GM18861 (cell line): ENCODE measurements at regions not wholly inside any gene's neighbourhood (a gene's known extent, or its start where the extent isn't known, plus 50 kb on each side); places are given as distances from the start of the nearest gene placed in this dataset.

ENCODE experiments used
- ATAC-seq: cut with Tn5 transposase; IDR thresholded peaks from one replicate; pipeline ENCODE4 v1.9.1; 2021; ENCODE audit not compliant: unreplicated experiment

DNA sequence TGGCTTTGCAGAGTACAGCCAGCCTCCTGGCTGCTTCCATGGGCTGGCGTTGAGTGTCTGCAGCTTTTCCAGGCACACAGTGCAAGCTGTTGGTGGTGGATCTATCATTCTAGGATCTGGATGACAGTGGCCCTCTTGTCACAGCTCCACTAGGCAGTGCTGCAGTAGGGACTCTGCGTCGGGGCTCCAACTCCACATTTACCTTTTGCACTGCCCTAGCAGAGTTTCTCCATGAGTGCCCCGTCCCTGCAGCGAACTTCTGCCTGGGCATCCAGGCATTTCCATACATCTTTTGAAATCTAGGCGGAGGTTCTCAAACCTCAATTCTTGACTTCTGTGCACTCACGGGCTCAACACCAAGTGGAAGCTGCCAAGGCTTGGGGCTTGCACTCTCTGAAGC, 1697.3 kb upstream of the MIR17HG start:
- no peak for ATAC-seq

DNA sequence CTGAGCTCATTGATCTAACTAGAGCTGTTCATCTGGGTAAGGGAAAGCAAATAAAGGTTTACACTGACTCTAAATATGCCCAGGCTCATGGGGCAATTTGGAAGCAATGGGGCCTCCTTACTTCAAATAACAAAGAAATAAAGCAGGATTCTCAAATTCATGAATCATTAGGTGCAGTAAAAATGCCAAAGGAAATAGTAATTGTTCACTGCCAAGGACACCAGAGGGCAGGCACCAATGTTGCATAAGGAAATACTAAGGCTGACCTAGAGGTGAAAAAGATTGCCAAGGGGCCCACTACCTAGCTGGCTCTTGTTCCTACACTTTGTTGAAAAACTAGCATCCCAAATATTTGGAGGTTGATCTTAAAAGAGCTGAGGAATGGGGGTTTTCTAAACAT, 1686.7 kb upstream of the MIR17HG start:
- no peak for ATAC-seq

DNA sequence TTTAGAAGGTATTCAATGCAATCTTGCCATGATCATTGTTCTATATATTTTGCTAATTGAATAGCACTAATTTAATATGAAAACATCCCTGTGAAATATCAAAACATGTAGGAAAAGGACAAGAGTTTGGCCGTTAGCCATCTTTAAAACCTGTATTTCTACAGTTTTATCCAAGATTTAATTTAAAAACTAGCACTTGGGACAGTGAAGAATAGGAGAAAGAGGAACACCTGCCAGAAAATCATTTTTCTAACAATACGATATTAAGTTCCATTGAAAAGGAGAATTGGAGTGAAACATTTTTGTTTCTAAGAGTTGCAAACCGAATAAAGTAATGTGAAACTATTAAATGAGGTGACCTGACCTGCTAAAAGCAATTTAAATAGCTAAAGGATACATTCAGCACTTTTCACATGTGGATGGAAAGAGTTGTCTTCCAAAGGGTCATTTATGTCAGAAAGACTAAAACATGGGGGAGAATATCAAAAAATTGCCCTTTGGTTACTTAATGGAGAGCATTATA, 1673.6 kb upstream of the MIR17HG start:
- no peak for ATAC-seq

DNA sequence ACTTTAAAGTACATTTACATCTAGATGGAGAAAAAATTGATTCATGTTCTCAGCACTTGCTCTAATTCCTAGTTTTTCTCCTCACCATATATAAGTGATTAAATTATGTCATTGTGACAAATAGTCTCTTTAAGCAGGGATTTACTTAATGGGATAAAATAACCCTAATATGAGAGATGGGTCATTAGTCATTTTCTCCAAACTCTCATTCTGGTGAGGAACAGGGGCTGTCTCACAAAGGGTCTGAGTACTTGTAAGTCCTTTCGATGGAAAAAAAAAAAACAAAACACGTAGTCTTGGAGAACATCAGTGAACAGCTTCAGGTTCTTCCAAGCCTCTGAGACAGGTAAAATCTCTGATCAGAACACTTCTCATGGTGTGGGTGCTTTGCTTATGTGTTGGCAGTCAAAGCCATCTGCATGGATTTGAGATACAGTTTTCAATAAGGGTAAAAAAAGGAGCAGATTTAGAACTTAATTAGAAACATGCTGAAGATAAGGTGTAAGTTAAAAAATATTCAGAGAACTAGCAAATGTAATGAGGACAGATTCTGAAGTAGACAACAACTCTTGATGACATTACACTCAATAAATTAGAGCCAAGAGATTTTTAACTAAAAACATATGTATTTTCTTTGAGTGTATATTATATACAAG, 1668.9 kb upstream of the MIR17HG start:
- no peak for ATAC-seq

DNA sequence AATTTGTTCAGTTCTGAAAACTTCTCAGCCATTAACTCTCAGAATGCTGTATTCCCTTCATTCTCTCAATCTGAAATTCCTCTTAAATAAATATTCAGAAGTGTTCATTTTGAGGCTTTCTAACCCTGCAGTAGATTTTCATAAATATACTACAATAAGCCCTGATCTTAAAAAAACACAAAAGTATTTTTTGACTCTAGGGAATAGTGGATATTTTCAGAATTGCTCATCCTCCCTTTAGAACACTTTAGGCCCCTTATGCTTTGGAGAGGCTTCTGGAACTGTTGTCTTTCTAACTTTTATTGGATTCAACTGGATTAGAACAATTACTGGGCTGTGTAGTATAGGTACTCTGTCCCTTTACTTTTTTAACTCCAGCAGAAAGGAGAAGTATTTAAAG, 1662.6 kb upstream of the MIR17HG start:
- ATAC-seq: no peak

DNA sequence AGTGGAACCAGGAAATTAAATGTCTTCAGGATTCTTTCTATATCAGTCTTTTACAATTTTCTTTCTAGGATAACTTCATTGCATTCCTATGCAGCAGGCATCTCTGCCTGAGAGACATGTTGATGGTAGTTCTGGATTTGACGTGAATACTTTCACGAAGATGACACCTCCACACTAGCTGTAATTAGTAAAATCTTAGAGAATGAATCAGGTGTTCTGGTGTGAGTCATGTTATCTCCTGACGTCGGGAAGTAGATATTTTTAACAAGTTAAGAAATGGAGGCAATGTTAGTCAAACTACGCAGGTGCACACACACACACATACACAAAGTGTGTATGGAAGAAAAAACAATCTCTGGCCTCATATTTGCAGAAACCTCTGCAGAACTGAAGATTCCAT, 1661.3 kb upstream of the MIR17HG start:
- no peak for ATAC-seq

DNA sequence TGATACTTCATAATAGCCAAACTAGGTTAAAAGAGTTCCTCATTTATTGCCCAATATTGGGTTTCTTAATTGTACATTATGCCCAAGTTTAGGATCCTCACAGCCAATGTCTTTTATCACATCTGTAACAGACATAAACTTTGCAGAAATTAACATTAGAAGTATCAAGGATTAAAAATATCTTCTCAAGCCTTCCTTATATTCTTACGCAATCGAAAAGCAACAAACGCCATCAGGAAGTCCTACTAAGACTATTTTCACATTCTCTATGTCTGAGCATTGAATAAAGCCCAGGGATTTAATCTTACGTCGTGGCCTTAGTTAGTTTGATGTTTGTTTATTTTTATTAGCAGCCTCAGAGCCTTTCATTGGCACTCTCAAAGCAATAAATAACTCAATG, 1660.4 kb upstream of the MIR17HG start:
- ATAC-seq: no peak

DNA sequence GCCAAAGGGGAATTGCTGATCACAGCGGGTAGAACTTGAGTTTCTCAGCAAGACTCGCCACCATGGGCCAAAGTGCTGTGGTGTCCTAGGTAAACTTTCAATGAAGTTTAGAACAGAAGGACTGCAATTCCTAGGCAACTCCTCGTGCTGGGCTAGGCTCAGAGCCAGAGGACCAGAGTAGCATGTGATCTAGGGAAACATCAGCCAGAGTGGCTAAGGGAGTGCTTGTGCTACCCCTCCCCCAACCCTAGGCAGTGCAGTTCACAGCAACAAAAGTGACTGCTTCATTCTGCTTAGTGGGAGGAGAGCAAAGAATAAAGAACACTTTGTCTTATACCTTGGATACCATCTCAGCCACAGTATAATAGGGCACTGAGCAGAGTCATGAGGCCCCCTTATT, 1658.6 kb upstream of the MIR17HG start:
- ATAC-seq: no peak

DNA sequence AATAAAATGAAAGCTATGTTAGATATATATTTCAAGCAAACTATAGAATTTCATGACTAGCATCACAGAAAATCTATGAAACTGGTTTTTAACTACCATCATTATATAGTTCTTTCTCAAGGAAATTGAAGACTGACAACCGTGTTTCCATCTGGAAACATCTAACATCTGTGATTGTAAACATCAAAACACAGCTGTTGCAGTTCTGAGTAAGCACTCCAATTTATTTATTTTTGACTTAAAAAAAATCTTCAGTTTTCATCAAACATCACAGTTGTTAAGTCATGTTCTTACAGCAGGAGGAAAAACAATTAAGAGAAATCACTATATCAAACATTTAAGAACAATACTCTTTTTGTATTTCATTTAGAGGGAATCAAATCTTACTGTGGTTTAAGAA, 1653.0 kb upstream of the MIR17HG start:
- ATAC-seq: no peak

DNA sequence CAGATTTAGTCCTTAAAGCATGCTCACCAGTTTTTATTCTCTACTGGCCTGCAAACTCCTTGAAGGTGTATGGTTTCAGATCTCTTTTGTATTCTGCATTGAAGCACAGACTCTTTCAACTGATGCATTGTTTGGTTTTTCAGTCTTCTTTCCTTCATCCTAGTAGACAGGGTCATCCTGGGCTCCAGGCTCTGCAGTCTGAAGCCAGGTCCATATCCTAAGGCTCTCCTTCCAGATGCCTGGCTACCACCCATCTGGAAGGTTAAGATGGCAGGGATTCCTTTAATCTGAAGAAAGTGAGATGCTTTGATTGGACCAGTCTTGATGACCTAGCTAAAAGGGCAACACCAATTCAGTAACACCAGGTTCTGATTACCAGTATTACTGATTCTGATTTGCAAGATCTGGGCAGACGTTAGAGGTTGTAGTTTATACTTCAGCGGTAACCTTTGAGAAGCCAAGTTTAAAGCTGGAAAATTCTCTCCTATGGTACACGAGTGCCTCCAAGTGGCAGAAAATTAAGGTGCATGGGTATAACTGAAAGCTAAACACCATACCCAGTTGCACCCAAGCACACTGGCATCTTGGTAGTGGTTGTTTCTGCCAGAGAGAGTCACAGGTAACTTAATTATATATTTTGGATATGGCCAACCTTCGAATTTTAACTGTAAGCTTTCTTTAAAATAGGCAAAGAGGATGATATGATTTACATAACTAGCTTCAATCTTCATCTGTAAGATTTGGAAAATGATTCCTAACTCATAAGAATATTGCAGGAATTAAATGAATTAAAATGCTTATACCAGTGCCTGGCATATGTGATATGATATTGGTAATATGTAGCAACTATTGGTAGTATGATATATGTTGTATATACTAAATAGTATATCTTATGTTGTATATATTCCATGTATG, 1651.9 kb upstream of the MIR17HG start:
- no peak for ATAC-seq

DNA sequence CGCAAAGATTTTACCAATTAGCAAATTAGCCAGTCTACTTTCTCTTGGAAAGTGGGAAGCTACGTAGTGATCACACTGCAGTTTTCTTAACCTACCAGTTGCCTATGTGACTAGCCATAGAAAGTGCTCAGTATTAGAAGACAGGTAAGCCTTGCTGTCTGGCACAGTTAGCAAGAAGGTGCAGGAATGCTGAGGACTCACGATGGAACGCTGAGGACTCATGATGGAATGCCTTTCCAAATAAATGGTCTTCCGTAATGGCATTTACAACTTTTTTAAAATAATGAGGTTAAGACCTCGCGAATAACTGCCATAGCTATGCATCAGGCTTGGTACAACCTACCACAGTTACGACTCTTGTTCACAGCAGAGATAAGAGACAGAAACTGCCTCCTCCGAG, 1645.6 kb upstream of the MIR17HG start:
- ATAC-seq: no peak

DNA sequence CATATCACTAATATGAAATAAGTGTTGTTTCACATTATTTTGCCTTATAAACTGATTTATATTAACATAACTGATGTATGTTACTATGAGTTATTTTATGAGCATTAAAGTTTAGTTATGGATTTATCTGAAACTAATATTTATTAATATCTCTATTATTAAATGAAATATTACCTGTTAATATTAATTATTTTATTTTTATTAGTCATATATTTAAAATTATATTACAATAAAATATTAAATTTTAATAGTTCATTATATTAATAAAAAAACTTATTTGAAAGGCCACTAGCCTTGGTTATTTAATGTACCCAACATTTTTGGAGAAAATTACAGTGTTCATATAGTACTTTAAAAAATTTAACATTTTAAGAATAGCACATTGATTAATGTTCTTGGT, 1643.4 kb upstream of the MIR17HG start:
- no peak for ATAC-seq

DNA sequence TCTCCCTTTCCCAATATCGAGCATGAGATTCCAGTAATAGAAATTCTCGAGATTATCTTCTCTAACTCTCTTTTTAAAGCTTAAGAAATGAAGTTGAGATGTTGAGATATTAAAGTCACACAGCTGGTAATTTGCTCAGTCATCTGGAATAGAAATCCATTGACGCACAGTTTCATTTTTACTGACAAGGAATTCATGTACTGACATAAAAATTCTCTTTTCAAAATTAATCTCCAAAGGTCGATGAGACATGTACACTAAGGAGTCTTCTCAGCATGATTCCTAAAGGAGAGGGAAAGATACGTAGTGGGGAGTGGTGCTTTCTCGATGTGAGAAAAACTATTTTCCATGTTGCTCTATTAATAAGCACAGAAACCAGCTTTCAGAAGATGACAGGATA, 1639.5 kb upstream of the MIR17HG start:
- ATAC-seq: no peak

DNA sequence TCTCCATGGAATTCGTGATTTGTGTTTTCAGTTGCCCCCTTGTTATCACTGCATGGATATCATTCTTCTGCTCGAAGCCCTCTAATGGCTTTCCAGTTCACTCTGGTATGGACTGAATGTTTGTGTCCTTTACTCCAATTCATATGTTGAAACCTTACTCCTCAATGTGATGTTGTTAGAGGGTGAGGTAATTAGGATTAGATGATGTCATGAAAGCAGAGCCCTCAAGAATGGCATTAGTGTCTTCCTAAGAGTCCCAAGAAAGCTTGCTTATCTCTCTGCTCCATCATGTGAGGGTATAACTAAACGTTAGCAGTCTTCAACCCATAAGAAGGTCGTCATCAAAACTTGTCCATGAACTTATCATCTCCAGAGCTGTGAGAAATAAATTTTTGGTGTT, 1626.3 kb upstream of the MIR17HG start:
- no peak for ATAC-seq

DNA sequence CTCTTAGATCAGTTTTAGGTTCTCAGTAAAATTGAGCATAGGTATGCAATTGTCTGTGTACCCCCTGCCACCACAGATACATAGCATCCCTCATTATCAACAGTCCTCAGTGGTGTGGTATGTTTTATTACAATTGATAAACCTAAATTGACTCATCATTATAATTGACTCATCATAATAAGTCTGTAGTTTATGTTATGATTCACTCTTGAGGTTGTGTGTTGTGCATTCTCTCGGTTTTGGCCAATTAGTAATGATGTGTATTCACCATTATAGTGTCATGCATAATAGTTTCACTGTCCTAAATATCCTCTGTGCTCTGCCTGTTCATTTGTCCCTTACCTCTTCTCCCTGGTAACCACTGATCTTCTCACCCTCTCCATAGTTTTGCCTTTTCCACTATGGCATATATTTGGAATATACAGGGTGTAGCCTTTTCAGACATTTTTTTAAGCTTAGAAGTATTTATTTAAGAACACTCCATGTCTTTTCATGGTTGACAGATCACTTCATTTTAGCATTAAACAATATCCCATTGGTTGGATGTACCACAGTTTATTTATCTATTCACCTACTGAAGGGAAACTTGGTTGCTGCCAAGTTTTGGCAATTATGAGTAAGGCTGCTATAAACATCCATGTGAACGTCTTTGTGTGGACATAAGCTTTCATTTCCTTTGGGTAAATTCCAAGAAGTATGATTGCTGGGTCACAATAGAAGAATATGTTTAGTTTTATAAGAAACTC, 1620.6 kb upstream of the MIR17HG start:
- ATAC-seq: no peak

DNA sequence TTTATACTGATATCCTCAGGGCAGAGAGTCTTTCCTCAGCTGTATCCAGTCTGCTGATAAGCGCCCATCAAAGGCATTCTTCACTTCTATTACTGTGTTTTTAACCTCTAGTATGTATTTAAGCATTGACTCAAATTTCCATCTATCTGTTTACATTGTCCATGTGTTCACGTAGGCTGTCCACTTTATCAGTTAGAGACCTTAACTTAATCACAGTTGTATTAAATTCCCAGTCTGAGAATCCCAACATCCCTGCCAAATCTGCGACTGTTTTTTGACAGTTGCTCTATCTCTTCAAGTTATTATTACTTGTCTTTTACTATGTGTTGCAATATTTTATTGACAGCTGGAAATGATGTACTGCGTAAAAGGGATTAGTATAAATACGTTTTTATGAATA, 1613.7 kb upstream of the MIR17HG start:
- ATAC-seq: no peak

DNA sequence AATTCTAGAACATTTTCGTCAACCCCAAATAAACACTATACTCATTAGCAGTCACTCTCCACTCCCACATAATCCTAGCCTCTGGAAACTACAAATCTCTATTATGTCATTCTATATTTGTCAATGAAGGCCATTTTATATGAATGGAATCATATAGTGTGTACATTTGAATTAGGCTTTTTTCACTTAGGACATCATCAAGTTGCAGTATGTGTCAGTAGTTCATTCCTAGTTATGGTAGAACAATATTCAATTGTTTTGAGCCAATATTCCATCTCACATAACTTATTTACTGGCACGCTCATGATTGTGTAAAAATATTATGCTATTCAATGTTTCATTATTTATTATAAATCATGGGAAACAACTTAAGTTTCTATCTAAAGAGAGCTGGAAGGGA, 1610.4 kb upstream of the MIR17HG start:
- no peak for ATAC-seq

DNA sequence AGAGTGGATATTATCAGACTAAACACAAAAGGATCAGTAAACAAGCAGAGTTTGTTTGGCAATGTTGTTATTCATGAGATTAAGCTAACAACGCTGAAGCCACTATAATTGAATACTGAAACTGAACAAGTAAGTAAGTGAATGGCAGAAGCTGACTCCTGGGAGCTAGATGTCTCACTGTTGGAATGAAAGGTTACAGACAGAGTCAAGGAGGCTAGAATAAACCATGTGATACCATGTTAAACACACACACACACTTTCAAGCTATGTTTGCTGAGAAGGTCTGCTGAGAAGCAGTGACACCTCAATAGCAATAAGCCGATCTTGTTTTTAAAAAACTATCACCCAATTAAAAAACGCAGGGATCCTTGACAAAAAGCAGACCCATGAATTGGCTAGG, 1609.4 kb upstream of the MIR17HG start:
- no peak for ATAC-seq

DNA sequence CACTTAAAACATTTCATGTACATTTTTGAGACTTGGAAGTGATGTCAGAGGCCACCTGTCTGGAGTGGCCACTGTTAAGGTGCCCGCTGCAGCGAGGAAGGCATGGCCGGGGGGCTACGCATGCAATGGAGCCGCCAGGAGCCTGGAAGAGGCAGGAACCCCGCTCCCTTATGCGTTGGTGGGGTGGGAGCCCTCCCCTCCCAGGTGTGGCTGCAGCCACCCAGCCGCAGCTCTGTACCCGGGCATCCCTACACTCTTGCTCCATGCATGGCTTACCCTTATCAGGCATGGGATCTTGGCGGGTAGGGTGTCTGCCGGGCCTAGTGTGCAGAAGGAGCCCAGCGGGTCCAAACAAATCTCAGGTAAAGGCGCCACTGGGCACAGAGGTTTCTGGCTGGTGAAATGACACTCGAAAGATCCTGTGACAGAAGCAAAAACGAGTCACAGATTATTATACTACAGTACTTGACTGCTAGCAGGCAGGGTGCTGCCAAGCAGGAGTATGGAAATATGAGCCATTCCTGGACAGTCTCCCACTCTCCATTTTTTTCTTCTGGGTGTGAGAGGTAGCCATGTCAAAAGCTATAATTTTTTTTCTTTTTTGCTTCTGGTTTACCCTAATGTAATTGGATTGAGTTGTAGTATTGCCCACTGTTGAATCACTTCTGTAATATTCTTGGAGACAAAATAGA, 1606.3 kb upstream of the MIR17HG start:
- ATAC-seq: no peak

DNA sequence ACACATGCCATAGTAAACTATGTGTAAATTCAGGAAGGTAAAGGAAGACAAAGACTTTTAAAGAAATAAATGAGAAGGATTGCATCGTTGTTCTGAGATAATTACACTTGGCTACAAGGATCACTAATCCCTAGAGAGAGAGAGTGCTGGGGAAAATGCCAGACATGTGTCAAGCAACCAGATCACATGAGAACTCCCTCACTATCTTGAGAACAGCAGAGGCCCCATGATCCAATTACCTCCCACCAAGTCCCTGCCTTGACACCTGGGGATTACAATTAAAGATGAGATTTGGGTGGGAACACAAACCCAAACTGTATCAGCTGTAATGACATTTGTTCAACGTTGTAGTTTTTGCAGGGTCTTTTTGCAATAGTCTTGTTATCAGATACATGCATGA, 1600.9 kb upstream of the MIR17HG start:
- ATAC-seq: no peak

DNA sequence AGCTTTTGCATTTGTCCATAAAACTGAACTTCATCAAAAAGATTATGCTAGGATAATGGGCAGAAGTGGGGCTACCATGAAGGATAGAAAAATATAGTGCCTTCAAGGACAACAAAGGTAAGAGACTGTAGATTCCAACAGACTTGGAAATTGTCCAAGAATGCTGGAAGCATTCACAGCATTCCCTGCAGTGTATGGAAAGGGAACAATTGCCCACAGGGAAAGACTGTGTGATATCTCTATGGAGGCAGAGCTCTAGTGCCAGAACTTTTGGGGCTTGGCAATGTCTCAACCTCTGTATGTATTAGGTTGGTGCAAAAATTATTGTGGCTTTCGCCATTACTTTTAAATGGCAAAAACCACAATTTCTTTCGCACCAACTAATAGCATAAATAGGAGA, 1598.8 kb upstream of the MIR17HG start:
- ATAC-seq: no peak
